ENCODE measurements at regions not wholly inside any gene's neighbourhood (a gene's known extent, or its start where the extent isn't known, plus 50 kb on each side); places are given as distances from the start of the nearest gene placed in this dataset.

GRCh38 chr4:147014946-147015345 is 69.3 kb upstream of the TTC29 start:
- H3K9me3 ChIP-seq (ENCODE audit: insufficient read depth, low read length) = no peaks in the 10 kb centered on the region
- no peak for TF ChIP-seq CTCF (IDR thresholded peaks at IDR 0.05; ENCODE audit: insufficient read depth, low read length, poor library complexity, severe bottlenecking)
- no peak for TF ChIP-seq EZH2phosphoT487 (conservative IDR thresholded peaks at IDR 0.05; ENCODE audit: low read length)
- no peak overlapping the region for H3K27ac ChIP-seq (ENCODE audit: low read depth, low read length)
- no peak overlapping the region for H3K9ac ChIP-seq (ENCODE audit: low read length)
- no peaks in the 10 kb centered on the region for H3K36me3 ChIP-seq (ENCODE audit: low read length)
- H3K9me2 ChIP-seq (replicated peaks; ENCODE audit: insufficient read depth, low read length) = no peaks in the 10 kb centered on the region
- no peak overlapping the region for H3K4me2 ChIP-seq (ENCODE audit: low read depth, low read length, poor library complexity, severe bottlenecking)
- H3K4me3 ChIP-seq (ENCODE audit: insufficient read depth, low read length, poor library complexity, severe bottlenecking) = no peak overlapping the region
- H4K20me1 ChIP-seq (ENCODE audit: low read depth, low read length) = no peaks in the 10 kb centered on the region
- no peaks in the 10 kb centered on the region for H3K79me2 ChIP-seq (ENCODE audit: insufficient read depth, low read length)
- H2AFZ ChIP-seq (ENCODE audit: low read depth, low read length, severe bottlenecking) = no peak overlapping the region
- H3K27me3 ChIP-seq (ENCODE audit: low read length) = no peaks in the 10 kb centered on the region
- H3F3A ChIP-seq (ENCODE audit: insufficient read depth) = no peaks in the 10 kb centered on the region

- Histone ChIP-seq H3K36me3 (ENCODE audit: low read length) (no peaks in the 10 kb centered on the region), H3K4me2 (ENCODE audit: low read depth, low read length, poor library complexity, severe bottlenecking) (no peak overlapping the region), H3K9me2 (replicated peaks; ENCODE audit: insufficient read depth, low read length) (no peaks in the 10 kb centered on the region), H3K27ac (ENCODE audit: low read depth, low read length) (no peak overlapping the region), H3K9me3 (ENCODE audit: insufficient read depth, low read length) (no peaks in the 10 kb centered on the region), H4K20me1 (ENCODE audit: low read depth, low read length) (no peaks in the 10 kb centered on the region), H3K79me2 (ENCODE audit: insufficient read depth, low read length) (no peaks in the 10 kb centered on the region), H3F3A (ENCODE audit: insufficient read depth) (no peaks in the 10 kb centered on the region), H3K27me3 (ENCODE audit: low read length) (no peaks in the 10 kb centered on the region), H2AFZ (ENCODE audit: low read depth, low read length, severe bottlenecking) (no peak overlapping the region), H3K4me3 (ENCODE audit: insufficient read depth, low read length, poor library complexity, severe bottlenecking) (no peak overlapping the region), H3K9ac (ENCODE audit: low read length) (no peak overlapping the region)
- TF ChIP-seq CTCF (IDR thresholded peaks at IDR 0.05; ENCODE audit: insufficient read depth, low read length, poor library complexity, severe bottlenecking) = no peak
These were observed 69.8 kb upstream of the TTC29 start for GRCh38 chr4:147015491-147015890.

- Histone ChIP-seq H3K9me3 (ENCODE audit: insufficient read depth, low read length) (no peaks in the 10 kb centered on the region), H3K4me3 (ENCODE audit: insufficient read depth, low read length, poor library complexity, severe bottlenecking) (no peak overlapping the region), H3K9ac (ENCODE audit: low read length) (no peak overlapping the region), H3K27me3 (ENCODE audit: low read length) (no peaks in the 10 kb centered on the region), H2AFZ (ENCODE audit: low read depth, low read length, severe bottlenecking) (no peak overlapping the region), H3F3A (ENCODE audit: insufficient read depth) (no peaks in the 10 kb centered on the region), H3K9me2 (replicated peaks; ENCODE audit: insufficient read depth, low read length) (no peaks in the 10 kb centered on the region), H3K27ac (ENCODE audit: low read depth, low read length) (no peak overlapping the region), H3K79me2 (ENCODE audit: insufficient read depth, low read length) (no peaks in the 10 kb centered on the region), H3K36me3 (ENCODE audit: low read length) (no peaks in the 10 kb centered on the region), H3K4me2 (ENCODE audit: low read depth, low read length, poor library complexity, severe bottlenecking) (no peak overlapping the region), H4K20me1 (ENCODE audit: low read depth, low read length) (no peaks in the 10 kb centered on the region)
- no peak for TF ChIP-seq EZH2phosphoT487 (conservative IDR thresholded peaks at IDR 0.05; ENCODE audit: low read length)
- no peak for TF ChIP-seq CTCF (IDR thresholded peaks at IDR 0.05; ENCODE audit: insufficient read depth, low read length, poor library complexity, severe bottlenecking)
These were observed 71.4 kb upstream of the TTC29 start for GRCh38 chr4:147017081-147017480.

GRCh38 chr4:147019091-147019490 is 73.4 kb upstream of the TTC29 start:
- TF ChIP-seq EZH2phosphoT487 (conservative IDR thresholded peaks at IDR 0.05; ENCODE audit: low read length) = no peak
- TF ChIP-seq CTCF (IDR thresholded peaks at IDR 0.05; ENCODE audit: insufficient read depth, low read length, poor library complexity, severe bottlenecking) = peak; percentile 39

More at GRCh38 chr4:147019091-147019490, 73.4 kb upstream of the TTC29 start:
- Histone ChIP-seq H3K27ac (ENCODE audit: low read depth, low read length) (no peak overlapping the region), H3K9ac (ENCODE audit: low read length) (no peak overlapping the region), H3K9me2 (replicated peaks; ENCODE audit: insufficient read depth, low read length) (no peaks in the 10 kb centered on the region), H3K4me2 (ENCODE audit: low read depth, low read length, poor library complexity, severe bottlenecking) (no peak overlapping the region), H3K36me3 (ENCODE audit: low read length) (no peaks in the 10 kb centered on the region), H4K20me1 (ENCODE audit: low read depth, low read length) (no peaks in the 10 kb centered on the region), H2AFZ (ENCODE audit: low read depth, low read length, severe bottlenecking) (no peak overlapping the region), H3K27me3 (ENCODE audit: low read length) (no peaks in the 10 kb centered on the region), H3K79me2 (ENCODE audit: insufficient read depth, low read length) (no peaks in the 10 kb centered on the region), H3K4me3 (ENCODE audit: insufficient read depth, low read length, poor library complexity, severe bottlenecking) (no peak overlapping the region), H3F3A (ENCODE audit: insufficient read depth) (no peaks in the 10 kb centered on the region), H3K9me3 (ENCODE audit: insufficient read depth, low read length) (no peaks in the 10 kb centered on the region)

Data from SU-DHL-6 (cell line).